A673 (cell line): ENCODE measurements at regions not wholly inside any gene's neighbourhood (a gene's known extent, or its start where the extent isn't known, plus 50 kb on each side); places are given as distances from the start of the nearest gene placed in this dataset.

ENCODE experiments used
- BruUV-seq: library from RNA; stranded (reverse); fragments of 400-500 nt; replicated peaks from 2 replicates; lab custom pipeline; 2021; lab: Mats Ljungman, UMichigan
- CTCF ChIA-PET: fragments of 300-600 bp; sonication (Branson Sonifier 250); formaldehyde crosslinking; loops from one replicate; lab custom pipeline; 2022; ENCODE audit warnings: antibody characterized with exemption; lab: Charles Lee
- POLR2A ChIA-PET: fragments of 300-600 bp; sonication (Branson Sonifier 250); formaldehyde crosslinking; loops from one replicate; lab custom pipeline; 2022; ENCODE audit warnings: antibody characterized with exemption; ENCODE audit not compliant: low non-redundant PET; lab: Charles Lee
- DNase-seq: peaks from one replicate; pipeline ENCODE4 v3.0.0-alpha.2; 2015; ENCODE audit warnings: low spot score
- H3K27ac ChIP-seq: fragments of 200-600 bp; sonication (generic); 2 replicates; pipeline ENCODE4 v1.5.1; 2016; ENCODE audit warnings: mixed run types, low read depth, mild to moderate bottlenecking, mixed read lengths, antibody characterized with exemption, low read length; ENCODE audit not compliant: poor library complexity, severe bottlenecking
- H3K27me3 ChIP-seq: fragments of 200-600 bp; sonication (generic); replicated peaks from 2 replicates; pipeline ENCODE4 v1.6.1; 2017; ENCODE audit warnings: mixed run types, low read depth, mild to moderate bottlenecking, mixed read lengths, antibody characterized with exemption, low read length; ENCODE audit not compliant: insufficient read depth, poor library complexity
- H3K36me3 ChIP-seq: fragments of 200-600 bp; sonication (generic); 2 replicates; pipeline ENCODE4 v1.6.1; 2016; ENCODE audit warnings: mixed run types, mild to moderate bottlenecking, mixed read lengths, antibody characterized with exemption, low read length; ENCODE audit not compliant: insufficient read depth, poor library complexity, severe bottlenecking
- H3K4me1 ChIP-seq: fragments of 200-600 bp; sonication (generic); 2 replicates; pipeline ENCODE4 v1.6.1; 2017; ENCODE audit warnings: mixed run types, mild to moderate bottlenecking, mixed read lengths, antibody characterized with exemption, low read length; ENCODE audit not compliant: insufficient read depth, poor library complexity, severe bottlenecking
- H3K4me3 ChIP-seq: fragments of 200-600 bp; sonication (generic); 2 replicates; pipeline ENCODE4 v1.5.1; 2016; ENCODE audit warnings: low read depth, mixed run types, mild to moderate bottlenecking, mixed read lengths, low read length; ENCODE audit not compliant: poor library complexity, severe bottlenecking
- H3K9me3 ChIP-seq: fragments of 200-600 bp; sonication (generic); 2 replicates; pipeline ENCODE4 v1.6.1; 2016; ENCODE audit warnings: mixed run types, low read depth, mild to moderate bottlenecking, mixed read lengths, antibody characterized with exemption, low read length; ENCODE audit not compliant: poor library complexity, severe bottlenecking
- CTCF ChIP-seq: fragments of 300-800, 200-600 bp; sonication (generic); conservative IDR thresholded peaks from 2 replicates; pipeline ENCODE4 v1.5.1; 2017; ENCODE audit warnings: low read depth, mild to moderate bottlenecking, antibody characterized with exemption, low read length, moderate library complexity, mixed read lengths
- EZH2 ChIP-seq: fragments of 200-600 bp; sonication (generic); IDR thresholded peaks from 2 replicates; pipeline ENCODE4 v1.6.1; 2017; ENCODE audit warnings: borderline replicate concordance, low read depth, mild to moderate bottlenecking, mixed read lengths, antibody characterized with exemption, low read length; ENCODE audit not compliant: poor library complexity, severe bottlenecking
- intact Hi-C: fragments of 100-400 bp; cut with micrococcal nuclease; formaldehyde crosslinking; loops from one replicate; pipeline ENCODE4 v1.10.0; 2022; ENCODE audit not compliant: unreplicated experiment

- no peak overlapping the region for H3K4me3 ChIP-seq
- H3K27me3 ChIP-seq, result peaks cover 22% of the 10 kb centered on the region
- no peaks in the 10 kb centered on the region for H3K4me1 ChIP-seq
- H3K36me3 ChIP-seq, result no peaks in the 10 kb centered on the region
- ChIA-PET POLR2A (no interaction called here), CTCF (no interaction called here)
- DNase-seq, result no peak
- no peaks in the 10 kb centered on the region for H3K9me3 ChIP-seq
- no peak for TF ChIP-seq CTCF
- TF ChIP-seq EZH2, result no peak
- intact Hi-C loops, result loop anchor here (10.0 kb wide), 1 partner anchor 310 kb away; no protein-coding TSS in a partner anchor
- H3K27ac ChIP-seq, result no peak overlapping the region
- BruUV-seq, result no TSS peak
These were observed 116.6 kb upstream of the WDR11 start for GRCh38 chr10:120734483-120735078.

GRCh38 chr10:120735315-120735714 lies 115.8 kb upstream of the WDR11 start:
- no TSS peak for BruUV-seq
- DNase-seq, result no peak
- intact Hi-C loops, result loop anchor here (10.0 kb wide), 1 partner anchor 311 kb away; no protein-coding TSS in a partner anchor
- no peak overlapping the region for H3K4me3 ChIP-seq
- H3K36me3 ChIP-seq, result no peaks in the 10 kb centered on the region
- CTCF ChIA-PET, result no interaction called here
- POLR2A ChIA-PET, result no interaction called here
- peaks cover 27% of the 10 kb centered on the region for H3K27me3 ChIP-seq
- no peaks in the 10 kb centered on the region for H3K4me1 ChIP-seq
- H3K9me3 ChIP-seq, result no peaks in the 10 kb centered on the region
- no peak overlapping the region for H3K27ac ChIP-seq
- TF ChIP-seq EZH2, result no peak
- TF ChIP-seq CTCF, result no peak

- BruUV-seq, result no TSS peak
- CTCF ChIA-PET, result no interaction called here
These were observed 115.3 kb upstream of the WDR11 start for GRCh38 chr10:120735773-120736371.

More at GRCh38 chr10:120735773-120736371, 115.3 kb upstream of the WDR11 start:
- POLR2A ChIA-PET, result no interaction called here
- H3K4me1 ChIP-seq, result no peaks in the 10 kb centered on the region
- peaks cover 33% of the 10 kb centered on the region for H3K27me3 ChIP-seq
- peak; percentile 29 for DNase-seq
- TF ChIP-seq CTCF (peak; percentile 75), EZH2 (no peak)
- H3K27ac ChIP-seq, result no peak overlapping the region
- intact Hi-C loops, result loop anchor here (10.0 kb wide), 1 partner anchor 311 kb away; no protein-coding TSS in a partner anchor
- no peaks in the 10 kb centered on the region for H3K36me3 ChIP-seq
- H3K9me3 ChIP-seq, result no peaks in the 10 kb centered on the region
- H3K4me3 ChIP-seq, result no peak overlapping the region
